Duodenal mucosa (tissue), 2 donors: ENCODE measurements at regions not wholly inside any gene's neighbourhood (a gene's known extent, or its start where the extent isn't known, plus 50 kb on each side); places are given as distances from the start of the nearest gene placed in this dataset.
"Not testable (repeated sequence)": the region's sequence is repeated elsewhere in the genome, so short reads cannot be mapped to it uniquely, and the experiment has no call there.

Experiments used
- H3K27ac ChIP-seq: one replicate; pipeline ENCODE4 v1.7.0; 2013; ENCODE audit warnings: low read depth, low read length
- H3K27me3 ChIP-seq, 2 donors: one replicate each; pipeline ENCODE4 v1.7.0; 2013; ENCODE audit warnings: low read length in 2 of 2, control low read depth in 1 of 2; ENCODE audit not compliant: insufficient read depth in 2 of 2, control insufficient read depth in 1 of 2
- H3K36me3 ChIP-seq, 2 donors: one replicate each; pipeline ENCODE4 v1.7.0; 2013; ENCODE audit warnings: low read length in 2 of 2, control low read depth in 1 of 2; ENCODE audit not compliant: insufficient read depth in 2 of 2, control insufficient read depth in 1 of 2
- H3K4me1 ChIP-seq, 2 donors: one replicate each; pipeline ENCODE4 v1.7.0; 2013; ENCODE audit warnings: low read length in 2 of 2, control low read depth in 1 of 2; ENCODE audit not compliant: insufficient read depth in 2 of 2, control insufficient read depth in 1 of 2
- H3K4me3 ChIP-seq, 2 donors: one replicate each; pipeline ENCODE4 v1.7.0; 2013; ENCODE audit warnings: low read length in 2 of 2, low read depth in 1 of 2
- H3K9ac ChIP-seq, 2 donors: one replicate each; pipeline ENCODE4 v1.7.0; 2013; ENCODE audit warnings: low read length in 2 of 2, low read depth in 1 of 2
- H3K9me3 ChIP-seq, 2 donors: one replicate each; pipeline ENCODE4 v1.7.0; 2013; ENCODE audit warnings: low read length in 2 of 2, control low read depth in 1 of 2; ENCODE audit not compliant: control insufficient read depth in 1 of 2

- no peaks in the 10 kb centered on the region for H3K27me3 ChIP-seq
- no peak overlapping the region for H3K9ac ChIP-seq
- H3K4me3 ChIP-seq = no peak overlapping the region
- no peaks in the 10 kb centered on the region for H3K36me3 ChIP-seq
- peaks cover 0 to 7% of the 10 kb centered on the region in 2 donors for H3K9me3 ChIP-seq
- H3K27ac ChIP-seq = no peak overlapping the region
- no peaks in the 10 kb centered on the region for H3K4me1 ChIP-seq
Observed at GRCh38 chr3:94794563-94794962, 731.7 kb downstream of the NSUN3 start.

- Histone ChIP-seq H3K9me3 (peaks cover 0 to 10% of the 10 kb centered on the region in 2 donors), H3K9ac (no peak overlapping the region), H3K27me3 (no peaks in the 10 kb centered on the region), H3K4me1 (no peaks in the 10 kb centered on the region), H3K36me3 (no peaks in the 10 kb centered on the region), H3K27ac (no peak overlapping the region), H3K4me3 (no peak overlapping the region)
Observed at GRCh38 chr3:94799420-94800060, 736.7 kb downstream of the NSUN3 start.

- H3K27me3 ChIP-seq = no peaks in the 10 kb centered on the region
- H3K9me3 ChIP-seq = no peaks in the 10 kb centered on the region
- H3K4me1 ChIP-seq = no peaks in the 10 kb centered on the region
- H3K9ac ChIP-seq = no peak overlapping the region
- no peaks in the 10 kb centered on the region for H3K36me3 ChIP-seq
- H3K27ac ChIP-seq = no peak overlapping the region
- H3K4me3 ChIP-seq = no peak overlapping the region
Observed at GRCh38 chr3:94811836-94812235, 749.0 kb downstream of the NSUN3 start.

- H3K27ac ChIP-seq = no peak overlapping the region
- H3K36me3 ChIP-seq = no peaks in the 10 kb centered on the region
- H3K27me3 ChIP-seq = no peaks in the 10 kb centered on the region
- no peak overlapping the region for H3K9ac ChIP-seq
- peaks cover 0 to 6% of the 10 kb centered on the region in 2 donors for H3K9me3 ChIP-seq
- no peaks in the 10 kb centered on the region for H3K4me1 ChIP-seq
- H3K4me3 ChIP-seq = no peak overlapping the region
Observed at GRCh38 chr3:94821241-94821640, 758.4 kb downstream of the NSUN3 start.

- Histone ChIP-seq H3K4me3 (no peak overlapping the region), H3K27ac (no peak overlapping the region), H3K36me3 (no peaks in the 10 kb centered on the region), H3K27me3 (no peaks in the 10 kb centered on the region), H3K9me3 (peaks cover 0 to 6% of the 10 kb centered on the region in 2 donors), H3K4me1 (no peaks in the 10 kb centered on the region), H3K9ac (no peak overlapping the region)
Observed at GRCh38 chr3:94822298-94822697, 759.4 kb downstream of the NSUN3 start.

- not testable (repeated sequence) for H3K27ac ChIP-seq, H3K27me3 ChIP-seq, H3K9ac ChIP-seq, H3K4me3 ChIP-seq, H3K9me3 ChIP-seq, H3K36me3 ChIP-seq, H3K4me1 ChIP-seq
Observed at GRCh38 chr3:94846251-94846650, 783.4 kb downstream of the NSUN3 start.

- no peaks in the 10 kb centered on the region for H3K4me1 ChIP-seq
- no peaks in the 10 kb centered on the region for H3K27me3 ChIP-seq
- H3K9me3 ChIP-seq = peaks cover 5 to 11% of the 10 kb centered on the region in 2 donors
- H3K27ac ChIP-seq = no peak overlapping the region
- H3K36me3 ChIP-seq = no peaks in the 10 kb centered on the region
- H3K9ac ChIP-seq = no peak overlapping the region
- H3K4me3 ChIP-seq = no peak overlapping the region
Observed at GRCh38 chr3:94862703-94863102, 799.8 kb downstream of the NSUN3 start.

- Histone ChIP-seq H3K4me3 (no peak overlapping the region), H3K27me3 (no peaks in the 10 kb centered on the region), H3K36me3 (no peaks in the 10 kb centered on the region), H3K4me1 (no peaks in the 10 kb centered on the region), H3K9me3 (peaks cover 3 to 6% of the 10 kb centered on the region in 2 donors), H3K9ac (no peak overlapping the region), H3K27ac (no peak overlapping the region)
Observed at GRCh38 chr3:94869059-94869547, 806.2 kb downstream of the NSUN3 start.

GRCh38 chr3:94873751-94874150, 810.9 kb downstream of the NSUN3 start:
- no peak overlapping the region for H3K27ac ChIP-seq
- no peaks in the 10 kb centered on the region for H3K36me3 ChIP-seq
- H3K27me3 ChIP-seq = no peaks in the 10 kb centered on the region
- H3K4me1 ChIP-seq = no peaks in the 10 kb centered on the region
- peaks cover 0 to 5% of the 10 kb centered on the region in 2 donors for H3K9me3 ChIP-seq
- no peak overlapping the region for H3K9ac ChIP-seq
- H3K4me3 ChIP-seq = no peak overlapping the region

GRCh38 chr3:94875149-94875548, 812.3 kb downstream of the NSUN3 start:
- no peak overlapping the region for H3K9ac ChIP-seq
- H3K9me3 ChIP-seq = peaks cover 0 to 5% of the 10 kb centered on the region in 2 donors
- no peaks in the 10 kb centered on the region for H3K27me3 ChIP-seq
- no peaks in the 10 kb centered on the region for H3K36me3 ChIP-seq
- no peaks in the 10 kb centered on the region for H3K4me1 ChIP-seq
- no peak overlapping the region for H3K27ac ChIP-seq
- no peak overlapping the region for H3K4me3 ChIP-seq
